AG09309 (cell line): ENCODE measurements at regions not wholly inside any gene's neighbourhood (a gene's known extent, or its start where the extent isn't known, plus 50 kb on each side); places are given as distances from the start of the nearest gene placed in this dataset.

ENCODE experiments used
- DNase-seq: peaks from one replicate; pipeline ENCODE4 v3.0.0-alpha.2; 2010; ENCODE audit warnings: low read depth
- H3K4me3 ChIP-seq: 2 replicates; pipeline ENCODE4 v1.5.1; 2011; ENCODE audit warnings: mild to moderate bottlenecking, low read depth, low read length, moderate library complexity; ENCODE audit not compliant: control insufficient read depth
- TF ChIP-seq, protein P1 (sequence below): IDR thresholded peaks from 2 replicates; pipeline ENCODE4 v1.5.1; 2011; ENCODE audit warnings: mild to moderate bottlenecking, low read depth, low read length, inconsistent platforms; ENCODE audit not compliant: insufficient read depth, control insufficient read depth; ENCODE audit errors: missing control alignments

DNA sequence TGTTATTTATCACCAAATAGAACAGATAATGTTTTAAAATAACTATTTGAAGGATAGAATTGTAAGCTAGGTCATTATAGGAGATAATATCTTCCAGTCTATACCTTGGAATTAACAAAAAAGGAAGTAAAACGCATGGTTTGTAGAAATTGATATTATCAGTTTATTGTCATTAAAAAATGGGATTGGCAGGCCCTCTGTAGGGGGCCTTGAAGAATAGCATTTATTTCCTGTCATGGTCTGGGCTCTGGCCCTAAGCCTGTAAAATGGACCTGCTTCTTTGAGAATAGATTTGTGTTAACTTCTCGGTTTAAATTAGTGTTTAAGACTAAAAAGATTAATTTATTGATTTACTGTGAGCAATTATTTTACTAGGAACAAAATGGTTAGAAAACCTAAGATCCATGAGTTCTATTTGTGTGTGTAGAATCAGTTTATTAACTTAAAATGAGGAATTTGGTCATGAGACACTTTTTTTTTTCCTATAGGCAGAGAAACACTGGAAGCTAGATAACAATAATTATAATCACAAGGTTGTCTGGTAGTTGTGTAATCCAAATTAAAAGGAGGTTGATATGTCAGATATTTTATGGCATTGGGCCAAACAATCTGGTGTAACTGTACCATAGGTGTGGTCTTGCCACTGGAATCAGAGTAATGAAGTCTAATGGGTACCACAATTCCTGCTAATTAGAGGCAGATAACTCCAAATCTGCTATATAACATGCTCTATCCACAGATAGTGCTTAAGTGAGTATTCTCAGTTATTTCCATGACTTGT, 197.4 kb upstream of the FOXP2 start:
- no peak for DNase-seq
- TF ChIP-seq, protein P1, sequence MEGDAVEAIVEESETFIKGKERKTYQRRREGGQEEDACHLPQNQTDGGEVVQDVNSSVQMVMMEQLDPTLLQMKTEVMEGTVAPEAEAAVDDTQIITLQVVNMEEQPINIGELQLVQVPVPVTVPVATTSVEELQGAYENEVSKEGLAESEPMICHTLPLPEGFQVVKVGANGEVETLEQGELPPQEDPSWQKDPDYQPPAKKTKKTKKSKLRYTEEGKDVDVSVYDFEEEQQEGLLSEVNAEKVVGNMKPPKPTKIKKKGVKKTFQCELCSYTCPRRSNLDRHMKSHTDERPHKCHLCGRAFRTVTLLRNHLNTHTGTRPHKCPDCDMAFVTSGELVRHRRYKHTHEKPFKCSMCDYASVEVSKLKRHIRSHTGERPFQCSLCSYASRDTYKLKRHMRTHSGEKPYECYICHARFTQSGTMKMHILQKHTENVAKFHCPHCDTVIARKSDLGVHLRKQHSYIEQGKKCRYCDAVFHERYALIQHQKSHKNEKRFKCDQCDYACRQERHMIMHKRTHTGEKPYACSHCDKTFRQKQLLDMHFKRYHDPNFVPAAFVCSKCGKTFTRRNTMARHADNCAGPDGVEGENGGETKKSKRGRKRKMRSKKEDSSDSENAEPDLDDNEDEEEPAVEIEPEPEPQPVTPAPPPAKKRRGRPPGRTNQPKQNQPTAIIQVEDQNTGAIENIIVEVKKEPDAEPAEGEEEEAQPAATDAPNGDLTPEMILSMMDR, result peak; percentile 8

DNA sequence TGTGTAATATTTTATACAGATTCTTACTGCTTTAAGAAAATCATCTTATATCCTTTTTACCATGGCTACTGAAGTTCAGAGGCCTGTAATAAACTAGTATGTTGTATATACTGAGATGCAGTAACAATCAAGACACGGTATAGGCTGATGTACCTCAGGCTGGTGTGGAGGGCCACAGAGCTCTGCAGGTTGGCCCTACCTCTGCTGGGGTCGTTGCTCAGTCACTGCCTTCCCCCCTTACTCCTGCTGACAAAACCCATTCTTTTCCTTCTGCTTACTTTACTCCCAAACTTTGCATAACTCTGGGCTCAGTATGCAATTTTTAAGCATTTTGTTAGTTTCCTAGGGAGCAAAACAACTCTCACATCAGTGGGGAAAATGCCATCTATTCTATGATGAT, 200.1 kb upstream of the FOXP2 start:
- DNase-seq, result no peak
- no peak overlapping the region for H3K4me3 ChIP-seq
- TF ChIP-seq, protein P1, result no peak

More for the DNA sequence above, 197.4 kb upstream of the FOXP2 start:
- H3K4me3 ChIP-seq, result no peak overlapping the region

DNA sequence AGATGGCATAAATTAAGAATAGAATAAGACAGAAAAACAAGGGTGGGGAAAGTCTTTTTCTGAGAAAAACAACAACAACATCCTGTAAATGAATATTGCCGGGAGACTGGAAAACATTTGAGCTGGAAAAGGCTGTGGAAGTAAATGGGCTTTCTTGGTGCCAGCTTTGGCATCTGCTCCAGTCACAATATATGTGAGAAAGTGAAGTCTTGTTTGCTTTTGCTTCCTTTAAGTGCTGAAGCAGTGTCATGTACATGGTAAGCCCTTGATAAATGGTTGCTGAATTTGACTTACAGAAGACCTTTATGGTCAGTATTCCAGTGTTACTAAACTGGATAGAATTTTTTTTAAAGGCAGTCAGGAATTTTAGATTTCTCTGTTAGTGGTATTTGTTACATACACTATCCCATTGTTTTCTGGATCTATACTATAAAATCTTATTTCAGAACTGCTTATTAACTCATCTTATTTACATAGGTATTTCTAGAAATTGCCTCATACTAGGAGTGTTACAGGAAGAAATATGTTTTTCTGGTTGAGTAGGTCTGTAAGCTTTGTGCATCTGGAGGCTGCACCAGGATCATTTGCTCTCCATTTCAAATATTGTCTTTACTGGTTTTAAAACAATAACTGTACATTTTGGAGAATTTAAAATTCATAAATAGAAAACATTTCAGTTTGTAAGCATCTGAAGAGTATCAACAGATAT, 201.7 kb upstream of the FOXP2 start:
- TF ChIP-seq, protein P1, result no peak
- no peak overlapping the region for H3K4me3 ChIP-seq
- DNase-seq, result no peak

DNA sequence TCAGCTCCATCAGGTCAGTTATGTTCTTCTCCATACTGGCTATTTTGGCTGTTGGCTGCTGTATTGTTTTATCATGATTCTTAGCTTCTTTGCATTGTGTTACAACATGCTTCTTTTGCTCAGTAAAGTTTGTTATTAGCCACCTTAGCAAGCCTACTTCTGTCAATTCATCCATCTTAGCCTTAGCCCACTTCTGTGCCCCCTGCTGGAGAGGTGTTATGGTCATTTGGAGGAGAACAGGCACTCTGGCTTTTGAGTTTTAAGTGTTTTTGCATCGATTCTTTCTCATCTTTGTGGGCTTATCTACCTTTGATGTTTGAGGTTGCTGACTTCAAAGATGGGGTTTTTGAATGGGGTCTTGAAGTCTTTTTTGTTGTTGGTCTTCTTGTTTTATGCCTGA, 204.6 kb upstream of the FOXP2 start:
- TF ChIP-seq, protein P1, result peak; percentile 13
- H3K4me3 ChIP-seq, result no peak overlapping the region
- no peak for DNase-seq

DNA sequence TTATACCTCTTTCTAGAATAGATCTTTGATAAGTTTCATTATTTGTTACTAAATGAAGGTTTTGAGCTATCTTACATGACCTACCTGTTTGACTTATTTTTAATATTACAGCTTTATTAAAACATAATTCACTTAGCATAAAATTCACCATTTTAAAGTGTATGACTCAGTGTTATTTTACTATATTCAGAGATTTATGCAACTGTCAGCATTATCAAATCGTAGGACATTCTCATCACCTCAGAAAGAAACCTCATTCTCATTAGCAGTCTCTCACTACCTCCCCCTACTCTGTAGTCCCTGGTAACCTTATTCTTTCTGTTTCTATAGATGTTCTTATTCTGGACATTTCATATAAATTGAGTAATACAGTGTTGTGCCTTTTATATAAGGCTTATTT, 207.9 kb upstream of the FOXP2 start:
- TF ChIP-seq, protein P1, result no peak
- DNase-seq, result no peak
- H3K4me3 ChIP-seq, result no peak overlapping the region

DNA sequence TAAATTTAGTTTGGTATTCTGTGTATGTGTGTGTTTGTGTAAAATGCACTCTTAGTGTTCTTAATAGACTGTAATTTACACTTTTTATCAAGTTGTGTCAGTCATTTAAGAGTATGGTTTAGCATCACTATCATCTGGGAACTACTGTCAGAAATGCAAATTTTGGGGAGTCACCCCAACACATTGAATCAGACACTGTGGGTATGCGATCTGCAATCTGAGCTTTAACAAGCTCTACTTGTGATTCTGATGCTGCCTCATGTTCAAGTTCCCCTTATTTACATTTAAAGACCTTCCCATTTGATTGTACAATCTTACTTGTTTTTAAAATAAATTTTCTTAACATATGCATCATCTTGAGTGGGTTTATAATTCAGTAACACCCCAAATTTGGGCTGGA, 218.1 kb upstream of the FOXP2 start:
- no peak for DNase-seq
- TF ChIP-seq, protein P1, result no peak
- H3K4me3 ChIP-seq, result no peak overlapping the region
